Adipocyte (in vitro differentiated cells): ENCODE measurements at regions not wholly inside any gene's neighbourhood (a gene's known extent, or its start where the extent isn't known, plus 50 kb on each side); places are given as distances from the start of the nearest gene placed in this dataset.

Experiments
- DNase-seq: peaks from one replicate; pipeline ENCODE4 v3.0.0-alpha.2; 2015; ENCODE audit warnings: low read depth
- H3K27me3 ChIP-seq: replicated peaks from 2 replicates; pipeline ENCODE4 v1.7.0; 2013; ENCODE audit warnings: mild to moderate bottlenecking, low read length, moderate library complexity; ENCODE audit not compliant: control insufficient read depth, insufficient read depth
- H3K36me3 ChIP-seq: 2 replicates; pipeline ENCODE4 v1.7.0; 2013; ENCODE audit warnings: low read length, mild to moderate bottlenecking, moderate library complexity; ENCODE audit not compliant: control insufficient read depth, insufficient read depth, severe bottlenecking
- H3K4me1 ChIP-seq: 2 replicates; pipeline ENCODE4 v1.7.0; 2013; ENCODE audit warnings: mild to moderate bottlenecking, low read length, moderate library complexity; ENCODE audit not compliant: control insufficient read depth, insufficient read depth
- H3K4me3 ChIP-seq: 2 replicates; pipeline ENCODE4 v1.7.0; 2013; ENCODE audit warnings: mild to moderate bottlenecking, low read length, moderate library complexity
- H3K9ac ChIP-seq: 2 replicates; pipeline ENCODE4 v1.7.0; 2013; ENCODE audit warnings: mild to moderate bottlenecking, low read length, moderate library complexity
- H3K9me3 ChIP-seq: 2 replicates; pipeline ENCODE4 v1.7.0; 2013; ENCODE audit warnings: mild to moderate bottlenecking, low read length, moderate library complexity; ENCODE audit not compliant: control insufficient read depth

GRCh38 chr9:3124001-3124400 is 280.1 kb upstream of the PUM3 start:
- Histone ChIP-seq H3K36me3 (no peaks in the 10 kb centered on the region), H3K27me3 (no peaks in the 10 kb centered on the region), H3K4me3 (no peak overlapping the region), H3K9me3 (no peaks in the 10 kb centered on the region), H3K9ac (no peak overlapping the region), H3K4me1 (peaks cover 14% of the 10 kb centered on the region)
- no peak for DNase-seq

GRCh38 chr9:3118081-3118480 is 274.2 kb upstream of the PUM3 start:
- H3K36me3 ChIP-seq: no peaks in the 10 kb centered on the region
- no peak overlapping the region for H3K4me3 ChIP-seq
- H3K27me3 ChIP-seq: no peaks in the 10 kb centered on the region
- peaks cover 14% of the 10 kb centered on the region for H3K9me3 ChIP-seq
- no peak overlapping the region for H3K9ac ChIP-seq
- no peaks in the 10 kb centered on the region for H3K4me1 ChIP-seq
- DNase-seq: no peak

- Histone ChIP-seq H3K4me3 (no peak overlapping the region), H3K27me3 (no peaks in the 10 kb centered on the region), H3K9me3 (no peaks in the 10 kb centered on the region), H3K36me3 (no peaks in the 10 kb centered on the region), H3K9ac (no peak overlapping the region), H3K4me1 (no peaks in the 10 kb centered on the region)
- no peak for DNase-seq
Observed at GRCh38 chr9:3099646-3100045, 255.8 kb upstream of the PUM3 start.

GRCh38 chr9:3088219-3088618 is 244.3 kb upstream of the PUM3 start:
- H3K9ac ChIP-seq: no peak overlapping the region
- no peaks in the 10 kb centered on the region for H3K9me3 ChIP-seq
- H3K27me3 ChIP-seq: no peaks in the 10 kb centered on the region
- no peaks in the 10 kb centered on the region for H3K4me1 ChIP-seq
- no peak overlapping the region for H3K4me3 ChIP-seq
- DNase-seq: no peak
- H3K36me3 ChIP-seq: no peaks in the 10 kb centered on the region

GRCh38 chr9:3087697-3088096 is 243.8 kb upstream of the PUM3 start:
- H3K36me3 ChIP-seq: no peaks in the 10 kb centered on the region
- no peaks in the 10 kb centered on the region for H3K9me3 ChIP-seq
- DNase-seq: no peak
- H3K4me3 ChIP-seq: no peak overlapping the region
- H3K9ac ChIP-seq: no peak overlapping the region
- H3K27me3 ChIP-seq: no peaks in the 10 kb centered on the region
- no peaks in the 10 kb centered on the region for H3K4me1 ChIP-seq

- H3K27me3 ChIP-seq: no peaks in the 10 kb centered on the region
- H3K9ac ChIP-seq: no peak overlapping the region
- no peak overlapping the region for H3K4me3 ChIP-seq
- no peak for DNase-seq
- peaks cover 3% of the 10 kb centered on the region for H3K9me3 ChIP-seq
- no peaks in the 10 kb centered on the region for H3K36me3 ChIP-seq
- peaks cover 6% of the 10 kb centered on the region for H3K4me1 ChIP-seq
Observed at GRCh38 chr9:3080951-3081350, 237.1 kb upstream of the PUM3 start.

GRCh38 chr9:3074247-3074646 is 230.4 kb upstream of the PUM3 start:
- no peaks in the 10 kb centered on the region for H3K36me3 ChIP-seq
- H3K4me3 ChIP-seq: no peak overlapping the region
- no peaks in the 10 kb centered on the region for H3K27me3 ChIP-seq
- DNase-seq: no peak
- no peaks in the 10 kb centered on the region for H3K4me1 ChIP-seq
- peaks cover 19% of the 10 kb centered on the region for H3K9me3 ChIP-seq
- no peak overlapping the region for H3K9ac ChIP-seq

- peaks cover 11% of the 10 kb centered on the region for H3K9me3 ChIP-seq
- no peak overlapping the region for H3K9ac ChIP-seq
- H3K36me3 ChIP-seq: no peaks in the 10 kb centered on the region
- no peak for DNase-seq
- peaks cover 10% of the 10 kb centered on the region for H3K27me3 ChIP-seq
- H3K4me1 ChIP-seq: no peaks in the 10 kb centered on the region
- no peak overlapping the region for H3K4me3 ChIP-seq
Observed at GRCh38 chr9:3066591-3066990, 222.7 kb upstream of the PUM3 start.

GRCh38 chr9:3059781-3060468 is 216.0 kb upstream of the PUM3 start:
- Histone ChIP-seq H3K9ac (no peak overlapping the region), H3K9me3 (no peaks in the 10 kb centered on the region), H3K27me3 (peaks cover 10% of the 10 kb centered on the region), H3K36me3 (no peaks in the 10 kb centered on the region), H3K4me1 (peaks cover 21% of the 10 kb centered on the region), H3K4me3 (no peak overlapping the region)
- no peak for DNase-seq

GRCh38 chr9:3058409-3058808 is 214.5 kb upstream of the PUM3 start:
- peaks cover 21% of the 10 kb centered on the region for H3K4me1 ChIP-seq
- no peaks in the 10 kb centered on the region for H3K36me3 ChIP-seq
- no peak for DNase-seq
- no peak overlapping the region for H3K4me3 ChIP-seq
- H3K27me3 ChIP-seq: peaks cover 8% of the 10 kb centered on the region
- no peak overlapping the region for H3K9ac ChIP-seq
- no peaks in the 10 kb centered on the region for H3K9me3 ChIP-seq

- H3K36me3 ChIP-seq: no peaks in the 10 kb centered on the region
- H3K4me1 ChIP-seq: peaks cover 10% of the 10 kb centered on the region
- DNase-seq: no peak
- H3K9me3 ChIP-seq: no peaks in the 10 kb centered on the region
- no peak overlapping the region for H3K9ac ChIP-seq
- H3K4me3 ChIP-seq: no peak overlapping the region
- no peaks in the 10 kb centered on the region for H3K27me3 ChIP-seq
Observed at GRCh38 chr9:3054017-3054586, 210.2 kb upstream of the PUM3 start.

- Histone ChIP-seq H3K27me3 (no peaks in the 10 kb centered on the region), H3K4me1 (no peaks in the 10 kb centered on the region), H3K4me3 (no peak overlapping the region), H3K9me3 (no peaks in the 10 kb centered on the region), H3K9ac (no peak overlapping the region), H3K36me3 (no peaks in the 10 kb centered on the region)
- DNase-seq: no peak
Observed at GRCh38 chr9:3049636-3050035, 205.7 kb upstream of the PUM3 start.
